ENCODE measurements at regions not wholly inside any gene's neighbourhood (a gene's known extent, or its start where the extent isn't known, plus 50 kb on each side); places are given as distances from the start of the nearest gene placed in this dataset.

DNA sequence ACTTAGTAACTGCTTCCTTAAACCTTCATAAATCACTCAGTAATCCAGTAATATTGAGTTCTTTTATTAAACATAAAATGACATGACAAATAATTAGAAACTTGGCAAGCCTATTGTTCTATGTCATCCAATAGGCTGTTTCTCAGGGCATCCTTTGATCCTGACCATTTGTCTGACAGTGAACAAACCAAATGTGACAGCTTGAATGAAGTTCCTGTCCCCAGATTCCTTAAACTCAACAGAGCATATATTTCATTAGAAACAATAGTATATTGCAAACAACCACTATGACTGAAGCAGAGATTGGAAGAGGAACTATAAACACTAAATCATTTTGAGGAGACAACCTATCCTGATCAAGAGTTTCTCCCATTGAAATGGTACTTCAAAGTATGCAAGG, 113.6 kb upstream of the MDFIC2 start:
- no peaks in the 10 kb centered on the region for H3K36me3 ChIP-seq (ENCODE audit: low read depth)
- no peak for TF ChIP-seq CTCF (IDR thresholded peaks at IDR 0.05; ENCODE audit: poor library complexity, severe bottlenecking)
- H3K4me1 ChIP-seq (ENCODE audit: insufficient read depth, poor library complexity, severe bottlenecking) = no peaks in the 10 kb centered on the region
- no peak for DNase-seq (ENCODE audit: low spot score)
- no peak overlapping the region for H3K4me3 ChIP-seq (ENCODE audit: severe bottlenecking)
- H3K27me3 ChIP-seq (ENCODE audit: insufficient read depth, poor library complexity, severe bottlenecking) = peaks cover 24% of the 10 kb centered on the region
- H3K9me3 ChIP-seq (ENCODE audit: severe bottlenecking) = no peaks in the 10 kb centered on the region
- no peak for ATAC-seq (ENCODE audit: low read depth)
- no peak overlapping the region for H3K27ac ChIP-seq (ENCODE audit: poor library complexity, severe bottlenecking)

DNA sequence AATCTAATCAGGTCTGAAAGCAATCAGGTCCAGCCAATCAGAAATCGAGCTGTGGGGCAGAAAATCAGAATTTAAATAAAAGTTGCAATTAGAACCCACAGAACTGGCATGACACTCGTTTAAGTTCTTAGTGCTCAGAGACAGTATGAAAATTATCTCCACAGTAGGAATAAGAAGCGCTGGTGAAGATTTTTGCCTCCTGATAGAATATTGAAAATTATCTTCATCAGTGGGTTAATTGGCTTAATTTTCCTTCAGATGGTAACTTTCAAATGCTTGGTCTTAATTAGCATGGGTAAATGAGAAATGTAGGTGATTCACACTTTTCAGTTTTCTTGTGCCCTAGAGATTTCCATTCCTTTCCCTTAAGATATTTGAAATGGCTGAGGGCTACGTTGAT, 109.1 kb upstream of the MDFIC2 start:
- no peak for ATAC-seq (ENCODE audit: low read depth)
- H3K27ac ChIP-seq (ENCODE audit: poor library complexity, severe bottlenecking) = no peak overlapping the region
- H3K4me1 ChIP-seq (ENCODE audit: insufficient read depth, poor library complexity, severe bottlenecking) = no peaks in the 10 kb centered on the region
- no peaks in the 10 kb centered on the region for H3K36me3 ChIP-seq (ENCODE audit: low read depth)
- DNase-seq (ENCODE audit: low spot score) = no peak
- no peak for TF ChIP-seq CTCF (IDR thresholded peaks at IDR 0.05; ENCODE audit: poor library complexity, severe bottlenecking)
- no peaks in the 10 kb centered on the region for H3K9me3 ChIP-seq (ENCODE audit: severe bottlenecking)
- peaks cover 26% of the 10 kb centered on the region for H3K27me3 ChIP-seq (ENCODE audit: insufficient read depth, poor library complexity, severe bottlenecking)
- H3K4me3 ChIP-seq (ENCODE audit: severe bottlenecking) = no peak overlapping the region

DNA sequence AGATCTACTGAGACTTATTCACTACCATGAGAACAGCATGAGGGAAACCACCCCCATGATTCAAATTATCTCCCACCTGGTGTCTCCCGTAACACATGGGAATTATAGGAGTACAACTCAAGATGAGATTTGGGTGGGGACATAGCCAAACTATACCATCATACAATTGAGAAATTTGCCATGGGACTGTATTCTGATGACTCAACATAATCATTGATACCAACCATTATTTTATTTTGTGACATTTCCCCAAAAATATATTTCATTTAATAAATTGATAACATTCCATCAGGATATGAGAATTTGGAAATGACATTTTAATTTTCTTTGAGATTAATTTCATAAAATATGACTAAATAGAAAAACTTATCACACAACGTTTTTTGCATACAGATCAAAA, 96.6 kb upstream of the MDFIC2 start:
- no peak for ATAC-seq (ENCODE audit: low read depth)
- no peak overlapping the region for H3K27ac ChIP-seq (ENCODE audit: poor library complexity, severe bottlenecking)
- no peaks in the 10 kb centered on the region for H3K9me3 ChIP-seq (ENCODE audit: severe bottlenecking)
- H3K4me3 ChIP-seq (ENCODE audit: severe bottlenecking) = no peak overlapping the region
- no peak for DNase-seq (ENCODE audit: low spot score)
- no peaks in the 10 kb centered on the region for H3K36me3 ChIP-seq (ENCODE audit: low read depth)
- TF ChIP-seq CTCF (IDR thresholded peaks at IDR 0.05; ENCODE audit: poor library complexity, severe bottlenecking) = no peak
- no peaks in the 10 kb centered on the region for H3K4me1 ChIP-seq (ENCODE audit: insufficient read depth, poor library complexity, severe bottlenecking)
- peaks cover 32% of the 10 kb centered on the region for H3K27me3 ChIP-seq (ENCODE audit: insufficient read depth, poor library complexity, severe bottlenecking)

- H3K4me3 ChIP-seq (ENCODE audit: severe bottlenecking) = no peak overlapping the region
- peaks cover 3% of the 10 kb centered on the region for H3K27me3 ChIP-seq (ENCODE audit: insufficient read depth, poor library complexity, severe bottlenecking)
- TF ChIP-seq CTCF (IDR thresholded peaks at IDR 0.05; ENCODE audit: poor library complexity, severe bottlenecking) = no peak
- H3K9me3 ChIP-seq (ENCODE audit: severe bottlenecking) = no peaks in the 10 kb centered on the region
- ATAC-seq (ENCODE audit: low read depth) = no peak
- DNase-seq (ENCODE audit: low spot score) = no peak
- H3K4me1 ChIP-seq (ENCODE audit: insufficient read depth, poor library complexity, severe bottlenecking) = no peaks in the 10 kb centered on the region
- no peaks in the 10 kb centered on the region for H3K36me3 ChIP-seq (ENCODE audit: low read depth)
- H3K27ac ChIP-seq (ENCODE audit: poor library complexity, severe bottlenecking) = no peak overlapping the region
These were observed 87.8 kb upstream of the MDFIC2 start for GRCh38 chr3:70400194-70400593.

- Histone ChIP-seq H3K4me1 (ENCODE audit: insufficient read depth, poor library complexity, severe bottlenecking) (no peaks in the 10 kb centered on the region), H3K4me3 (ENCODE audit: severe bottlenecking) (no peak overlapping the region), H3K27me3 (ENCODE audit: insufficient read depth, poor library complexity, severe bottlenecking) (peaks cover 8% of the 10 kb centered on the region), H3K27ac (ENCODE audit: poor library complexity, severe bottlenecking) (no peak overlapping the region), H3K36me3 (ENCODE audit: low read depth) (no peaks in the 10 kb centered on the region), H3K9me3 (ENCODE audit: severe bottlenecking) (no peaks in the 10 kb centered on the region)
- ATAC-seq (ENCODE audit: low read depth) (no peak), DNase-seq (ENCODE audit: low spot score) (no peak)
- no peak for TF ChIP-seq CTCF (IDR thresholded peaks at IDR 0.05; ENCODE audit: poor library complexity, severe bottlenecking)
These were observed 81.6 kb upstream of the MDFIC2 start for GRCh38 chr3:70393881-70394612.

All from RWPE2 (cell line).